ENCODE measurements at regions not wholly inside any gene's neighbourhood (a gene's known extent, or its start where the extent isn't known, plus 50 kb on each side); places are given as distances from the start of the nearest gene placed in this dataset.
"Not testable (repeated sequence)": the region's sequence is repeated elsewhere in the genome, so short reads cannot be mapped to it uniquely, and the experiment has no call there.

- no peak for FAIRE-seq
- DNase-seq (ENCODE audit: insufficient read length, low spot score): no peak
Measured at GRCh38 chr10:78231939-78232338, 198.3 kb downstream of the RPS24 start.

- FAIRE-seq: no peak
- no peak for DNase-seq (ENCODE audit: insufficient read length, low spot score)
Measured at GRCh38 chr10:78236416-78237015, 202.9 kb downstream of the RPS24 start.

GRCh38 chr10:78237951-78238350 lies 204.3 kb downstream of the RPS24 start:
- FAIRE-seq; DNase-seq (ENCODE audit: insufficient read length, low spot score): not testable (repeated sequence)

GRCh38 chr10:78247266-78247665 lies 213.6 kb downstream of the RPS24 start:
- DNase-seq (ENCODE audit: insufficient read length, low spot score) (no peak), FAIRE-seq (no peak)

GRCh38 chr10:78247821-78248220 lies 214.2 kb downstream of the RPS24 start:
- FAIRE-seq (no peak), DNase-seq (ENCODE audit: insufficient read length, low spot score) (no peak)

GRCh38 chr10:78248651-78249464 lies 215.2 kb downstream of the RPS24 start:
- no peak for DNase-seq (ENCODE audit: insufficient read length, low spot score)
- no peak for FAIRE-seq

GRCh38 chr10:78249690-78250089 lies 216.0 kb downstream of the RPS24 start:
- FAIRE-seq: no peak
- no peak for DNase-seq (ENCODE audit: insufficient read length, low spot score)

GRCh38 chr10:78250313-78251015 lies 216.8 kb downstream of the RPS24 start:
- no peak for DNase-seq (ENCODE audit: insufficient read length, low spot score)
- FAIRE-seq: no peak

- FAIRE-seq: no peak
- no peak for DNase-seq (ENCODE audit: insufficient read length, low spot score)
Measured at GRCh38 chr10:78251016-78251385, 217.3 kb downstream of the RPS24 start.

- no peak for DNase-seq (ENCODE audit: insufficient read length, low spot score)
- no peak for FAIRE-seq
Measured at GRCh38 chr10:78252286-78252685, 218.6 kb downstream of the RPS24 start.

GRCh38 chr10:78253063-78253853 lies 219.6 kb downstream of the RPS24 start:
- DNase-seq (ENCODE audit: insufficient read length, low spot score): no peak
- no peak for FAIRE-seq

GRCh38 chr10:78254013-78254412 lies 220.3 kb downstream of the RPS24 start:
- no peak for FAIRE-seq

GRCh38 chr10:78255214-78255613 lies 221.6 kb downstream of the RPS24 start:
- FAIRE-seq (no peak), DNase-seq (ENCODE audit: insufficient read length, low spot score) (no peak)

More at GRCh38 chr10:78254013-78254412, 220.3 kb downstream of the RPS24 start:
- no peak for DNase-seq (ENCODE audit: insufficient read length, low spot score)

GRCh38 chr10:78255796-78256638 lies 222.4 kb downstream of the RPS24 start:
- DNase-seq (ENCODE audit: insufficient read length, low spot score) (no peak), FAIRE-seq (no peak)

- no peak for FAIRE-seq
- no peak for DNase-seq (ENCODE audit: insufficient read length, low spot score)
Measured at GRCh38 chr10:78258323-78259030, 224.8 kb downstream of the RPS24 start.

GRCh38 chr10:78259391-78259790 lies 225.7 kb downstream of the RPS24 start:
- FAIRE-seq: no peak
- DNase-seq (ENCODE audit: insufficient read length, low spot score): no peak

GRCh38 chr10:78260141-78260540 lies 226.5 kb downstream of the RPS24 start:
- DNase-seq (ENCODE audit: insufficient read length, low spot score): no peak
- no peak for FAIRE-seq

- no peak for FAIRE-seq
Measured at GRCh38 chr10:78260680-78261079, 227.0 kb downstream of the RPS24 start.

GRCh38 chr10:78261291-78261690 lies 227.6 kb downstream of the RPS24 start:
- no peak for FAIRE-seq
- DNase-seq (ENCODE audit: insufficient read length, low spot score): no peak

More at GRCh38 chr10:78260680-78261079, 227.0 kb downstream of the RPS24 start:
- no peak for DNase-seq (ENCODE audit: insufficient read length, low spot score)

Measured in GM19239 (cell line).